Endodermal cell (in vitro differentiated cells): ENCODE measurements at regions not wholly inside any gene's neighbourhood (a gene's known extent, or its start where the extent isn't known, plus 50 kb on each side); places are given as distances from the start of the nearest gene placed in this dataset.

Experiments used
- DNase-seq: peaks from one replicate; pipeline ENCODE4 v3.0.0-alpha.2; 2017
- H3K27ac ChIP-seq: 2 replicates; pipeline ENCODE4 v1.5.1; 2013; ENCODE audit warnings: mild to moderate bottlenecking, low read depth, low read length, moderate library complexity
- H3K27me3 ChIP-seq: 2 replicates; pipeline ENCODE4 v1.6.1; 2013; ENCODE audit warnings: mild to moderate bottlenecking, low read length, moderate library complexity; ENCODE audit not compliant: insufficient read depth, control insufficient read depth, poor library complexity, severe bottlenecking
- H3K36me3 ChIP-seq: 2 replicates; pipeline ENCODE4 v1.7.0; 2013; ENCODE audit warnings: mild to moderate bottlenecking, low read length, moderate library complexity; ENCODE audit not compliant: control insufficient read depth, insufficient read depth
- H3K4me1 ChIP-seq: one replicate; pipeline ENCODE4 v1.7.0; 2013; ENCODE audit warnings: low read length; ENCODE audit not compliant: control insufficient read depth, insufficient read depth
- H3K4me3 ChIP-seq: 2 replicates; pipeline ENCODE4 v1.5.1; 2013; ENCODE audit warnings: mild to moderate bottlenecking, low read length, moderate library complexity
- H3K9ac ChIP-seq: 2 replicates; pipeline ENCODE4 v1.6.1; 2013; ENCODE audit warnings: mild to moderate bottlenecking, low read length, moderate library complexity; ENCODE audit not compliant: poor library complexity, severe bottlenecking; ENCODE audit errors: extremely low read depth
- H3K9me3 ChIP-seq: 2 replicates; pipeline ENCODE4 v1.6.1; 2013; ENCODE audit warnings: mild to moderate bottlenecking, low read length, moderate library complexity; ENCODE audit not compliant: control insufficient read depth
- H3K27ac Mint-ChIP-seq: 2 replicates; pipeline ENCODE4 v1.8.0; 2020; ENCODE audit warnings: mixed read lengths
- H3K27me3 Mint-ChIP-seq: 2 replicates; pipeline ENCODE4 v1.8.0; 2021; ENCODE audit warnings: mild to moderate bottlenecking, mixed read lengths; ENCODE audit not compliant: insufficient read depth
- H3K36me3 Mint-ChIP-seq: 2 replicates; pipeline ENCODE4 v1.8.0; 2020; ENCODE audit warnings: low read depth, mixed read lengths
- H3K4me1 Mint-ChIP-seq: 2 replicates; pipeline ENCODE4 v1.8.0; 2020; ENCODE audit warnings: mixed read lengths
- H3K4me3 Mint-ChIP-seq: 2 replicates; pipeline ENCODE4 v1.8.0; 2020; ENCODE audit warnings: mild to moderate bottlenecking, moderate library complexity, mixed read lengths
- H3K9me3 Mint-ChIP-seq: 2 replicates; pipeline ENCODE4 v1.8.0; 2020; ENCODE audit warnings: mild to moderate bottlenecking, mixed read lengths
- CTCF ChIP-seq: fragments of 200-600 bp; sonication (generic); conservative IDR thresholded peaks from 2 replicates; pipeline ENCODE4 v1.5.0; 2021; ENCODE audit warnings: antibody characterized with exemption, mild to moderate bottlenecking
- WGBS, 2 experiments: methylation state at CpG; one replicate each; pipeline versions ENCODE4 v1.1.5 to v1.1.7; 2013; ENCODE audit warnings: missing lambda C conversion rate in 2 of 2, mixed read lengths in 1 of 2; ENCODE audit not compliant: insufficient coverage in 1 of 2, insufficient read length in 1 of 2; 5-methylcytosine and 5-hydroxymethylcytosine counted together

GRCh38 chr13:89678466-89679121, 1668.9 kb upstream of the MIR17HG start:
- Histone ChIP-seq H3K4me3 (no peak overlapping the region), H3K36me3 (no peaks in the 10 kb centered on the region), H3K27me3 (no peaks in the 10 kb centered on the region), H3K9me3 (no peaks in the 10 kb centered on the region), H3K27ac (no peak overlapping the region), H3K4me1 (no peaks in the 10 kb centered on the region), H3K9ac (no peak overlapping the region)
- WGBS, 2 experiments: 83 to 90% methylated on average over 2 of the region's 2 CpGs
- H3K4me1 Mint-ChIP-seq: no peaks in the 10 kb centered on the region
- DNase-seq: no peak
- no peaks in the 10 kb centered on the region for H3K9me3 Mint-ChIP-seq
- no peak overlapping the region for H3K4me3 Mint-ChIP-seq
- no peaks in the 10 kb centered on the region for H3K36me3 Mint-ChIP-seq
- no peaks in the 10 kb centered on the region for H3K27me3 Mint-ChIP-seq
- H3K27ac Mint-ChIP-seq: no peak overlapping the region
- TF ChIP-seq CTCF: no peak

GRCh38 chr13:89684896-89685295, 1662.6 kb upstream of the MIR17HG start:
- Histone ChIP-seq H3K9me3 (no peaks in the 10 kb centered on the region), H3K9ac (no peak overlapping the region), H3K4me3 (no peak overlapping the region), H3K27ac (no peak overlapping the region), H3K4me1 (peaks cover 4% of the 10 kb centered on the region), H3K36me3 (no peaks in the 10 kb centered on the region), H3K27me3 (no peaks in the 10 kb centered on the region)
- H3K36me3 Mint-ChIP-seq: no peaks in the 10 kb centered on the region
- no peak for TF ChIP-seq CTCF
- no peaks in the 10 kb centered on the region for H3K9me3 Mint-ChIP-seq
- H3K27ac Mint-ChIP-seq: no peak overlapping the region
- H3K27me3 Mint-ChIP-seq: no peaks in the 10 kb centered on the region
- no peak for DNase-seq
- H3K4me3 Mint-ChIP-seq: no peak overlapping the region
- peaks cover 8% of the 10 kb centered on the region for H3K4me1 Mint-ChIP-seq

DNA sequence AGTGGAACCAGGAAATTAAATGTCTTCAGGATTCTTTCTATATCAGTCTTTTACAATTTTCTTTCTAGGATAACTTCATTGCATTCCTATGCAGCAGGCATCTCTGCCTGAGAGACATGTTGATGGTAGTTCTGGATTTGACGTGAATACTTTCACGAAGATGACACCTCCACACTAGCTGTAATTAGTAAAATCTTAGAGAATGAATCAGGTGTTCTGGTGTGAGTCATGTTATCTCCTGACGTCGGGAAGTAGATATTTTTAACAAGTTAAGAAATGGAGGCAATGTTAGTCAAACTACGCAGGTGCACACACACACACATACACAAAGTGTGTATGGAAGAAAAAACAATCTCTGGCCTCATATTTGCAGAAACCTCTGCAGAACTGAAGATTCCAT, 1661.3 kb upstream of the MIR17HG start:
- peaks cover 8% of the 10 kb centered on the region for H3K4me1 Mint-ChIP-seq
- 100% methylated on average over 5 of the region's 5 CpGs; no CpG with 5 or more reads in 1 of the 2 experiments for WGBS, 2 experiments
- no peak for DNase-seq
- no peaks in the 10 kb centered on the region for H3K36me3 Mint-ChIP-seq
- no peak overlapping the region for H3K27ac Mint-ChIP-seq
- Histone ChIP-seq H3K9ac (no peak overlapping the region), H3K36me3 (no peaks in the 10 kb centered on the region), H3K9me3 (no peaks in the 10 kb centered on the region), H3K27ac (no peak overlapping the region), H3K4me1 (peaks cover 4% of the 10 kb centered on the region), H3K4me3 (no peak overlapping the region), H3K27me3 (no peaks in the 10 kb centered on the region)
- no peaks in the 10 kb centered on the region for H3K9me3 Mint-ChIP-seq
- TF ChIP-seq CTCF: no peak
- H3K27me3 Mint-ChIP-seq: no peaks in the 10 kb centered on the region
- no peak overlapping the region for H3K4me3 Mint-ChIP-seq
